K562 (cell line): ENCODE measurements at regions not wholly inside any gene's neighbourhood (a gene's known extent, or its start where the extent isn't known, plus 50 kb on each side); places are given as distances from the start of the nearest gene placed in this dataset.

Experiments used
- ATF7 ChIP-seq: fragments of 450-650 bp; IDR thresholded peaks from 2 replicates; pipeline ENCODE4 v1.7.1; 2014; ENCODE audit warnings: mild to moderate bottlenecking, moderate library complexity
- CREBBP ChIP-seq: IDR thresholded peaks from one replicate; pipeline ENCODE4 v1.6.1; 2012; ENCODE audit warnings: low read depth, mild to moderate bottlenecking, control low read depth, inconsistent platforms, low read length
- EP400 ChIP-seq: fragments of 450-650 bp; IDR thresholded peaks from 2 replicates; pipeline ENCODE4 v1.6.1; 2017; ENCODE audit warnings: antibody characterized with exemption, mild to moderate bottlenecking, moderate library complexity
- HDAC2 ChIP-seq: fragments of 450-650 bp; IDR thresholded peaks from 2 replicates; pipeline ENCODE4 v1.6.1; 2016; ENCODE audit warnings: mild to moderate bottlenecking
- HNRNPH1 ChIP-seq: fragments of 200-400 bp; formaldehyde crosslinking; optimal IDR thresholded peaks from 2 replicates; pipeline ENCODE3; 2017; ENCODE audit warnings: low read depth, mild to moderate bottlenecking, low read length, moderate library complexity
- KLF13 ChIP-seq: fragments of 450-650 bp; IDR thresholded peaks from 2 replicates; pipeline ENCODE4 v1.6.1; 2016; ENCODE audit warnings: missing genetic modification characterization, low read depth, mild to moderate bottlenecking, missing compliant biosample characterization, moderate library complexity, borderline replicate concordance
- MYC ChIP-seq, 2 experiments: fragments of 250-450 bp in 1 of 2; sonication (Bioruptor Pico) in 1 of 2; IDR thresholded peaks; 2 replicates each; pipeline versions ENCODE4 v1.5.1 to v1.6.1; 2012 to 2021; ENCODE audit warnings: low read depth in 2 of 2, borderline replicate concordance in 1 of 2, improper control_type of control experiment in 1 of 2, low read length in 1 of 2, mild to moderate bottlenecking in 1 of 2, moderate library complexity in 1 of 2
- NCOR1 ChIP-seq: fragments of 450-650 bp; IDR thresholded peaks from 2 replicates; pipeline ENCODE4 v1.6.1; 2016; ENCODE audit warnings: mild to moderate bottlenecking, moderate library complexity
- PHF8 ChIP-seq: fragments of 200-600 bp; sonication (generic); IDR thresholded peaks from 2 replicates; pipeline ENCODE4 v1.6.1; 2012; ENCODE audit warnings: mixed run types, mild to moderate bottlenecking, inconsistent platforms, low read length, moderate library complexity, borderline replicate concordance
- PRPF4 ChIP-seq: fragments of 200-400 bp; formaldehyde crosslinking; IDR thresholded peaks from one replicate; pipeline ENCODE4 v1.6.1; 2017; ENCODE audit warnings: low read length, low read depth, mild to moderate bottlenecking; ENCODE audit not compliant: insufficient read depth, poor library complexity, severe bottlenecking
- SMAD3 ChIP-seq: fragments of 450-650 bp; formaldehyde crosslinking; conservative IDR thresholded peaks from 2 replicates; pipeline ENCODE4 v1.4.0; 2020; ENCODE audit warnings: mild to moderate bottlenecking
- SOX6 ChIP-seq: fragments of 450-650 bp; IDR thresholded peaks from 2 replicates; pipeline ENCODE4 v1.6.1; 2014; ENCODE audit warnings: mild to moderate bottlenecking
- ZC3H11A ChIP-seq: IDR thresholded peaks from 2 replicates; pipeline ENCODE4 v1.6.1; 2012; ENCODE audit warnings: low read depth, low read length, improper control_type of control experiment
- ZFP1 ChIP-seq: fragments of 450-650 bp; formaldehyde crosslinking; IDR thresholded peaks from 2 replicates; pipeline ENCODE4 v1.4.0; 2020; ENCODE audit warnings: mild to moderate bottlenecking, mixed read lengths
- ZFP30 ChIP-seq: fragments of 250-450 bp; sonication (Bioruptor Pico); IDR thresholded peaks from 2 replicates; pipeline ENCODE4 v1.8.0; 2022; ENCODE audit warnings: moderate library complexity, mild to moderate bottlenecking, inconsistent platforms, borderline replicate concordance
- ZKSCAN8 ChIP-seq: fragments of 200-800 bp; sonication (Bioruptor generic); IDR thresholded peaks from 2 replicates; pipeline ENCODE4 v1.6.1; 2016; ENCODE audit warnings: missing genetic modification characterization, missing compliant biosample characterization
- ZNF77 ChIP-seq: fragments of 250-450 bp; sonication (Bioruptor Pico); IDR thresholded peaks from 2 replicates; pipeline ENCODE4 v1.5.0; 2020
- TF ChIP-seq, protein P1 (sequence below), 2 experiments: fragments of 450-650 bp in 1 of 2; IDR thresholded peaks; 2 replicates each; pipeline ENCODE4 v1.6.1; 2011 to 2017; ENCODE audit warnings: low read depth in 2 of 2, antibody characterized with exemption in 1 of 2, borderline replicate concordance in 1 of 2, low read length in 1 of 2, mild to moderate bottlenecking in 1 of 2, mixed read lengths in 1 of 2; ENCODE audit not compliant: control insufficient read depth in 1 of 2
- TF ChIP-seq, protein P2 (sequence below): fragments of 250-450 bp; sonication (Bioruptor Pico); IDR thresholded peaks from 2 replicates; pipeline ENCODE4 v1.5.0; 2021
- TF ChIP-seq, protein P3 (sequence below): sonication (generic); formaldehyde crosslinking; IDR thresholded peaks from 2 replicates; pipeline ENCODE4 v1.8.0; 2022; ENCODE audit warnings: mild to moderate bottlenecking, missing genetic modification reagents, borderline replicate concordance
- TF ChIP-seq, protein P4 (sequence below): fragments of 450-650 bp; formaldehyde crosslinking; IDR thresholded peaks from 2 replicates; pipeline ENCODE4 v1.4.0; 2020; ENCODE audit warnings: mild to moderate bottlenecking, moderate library complexity

DNA sequence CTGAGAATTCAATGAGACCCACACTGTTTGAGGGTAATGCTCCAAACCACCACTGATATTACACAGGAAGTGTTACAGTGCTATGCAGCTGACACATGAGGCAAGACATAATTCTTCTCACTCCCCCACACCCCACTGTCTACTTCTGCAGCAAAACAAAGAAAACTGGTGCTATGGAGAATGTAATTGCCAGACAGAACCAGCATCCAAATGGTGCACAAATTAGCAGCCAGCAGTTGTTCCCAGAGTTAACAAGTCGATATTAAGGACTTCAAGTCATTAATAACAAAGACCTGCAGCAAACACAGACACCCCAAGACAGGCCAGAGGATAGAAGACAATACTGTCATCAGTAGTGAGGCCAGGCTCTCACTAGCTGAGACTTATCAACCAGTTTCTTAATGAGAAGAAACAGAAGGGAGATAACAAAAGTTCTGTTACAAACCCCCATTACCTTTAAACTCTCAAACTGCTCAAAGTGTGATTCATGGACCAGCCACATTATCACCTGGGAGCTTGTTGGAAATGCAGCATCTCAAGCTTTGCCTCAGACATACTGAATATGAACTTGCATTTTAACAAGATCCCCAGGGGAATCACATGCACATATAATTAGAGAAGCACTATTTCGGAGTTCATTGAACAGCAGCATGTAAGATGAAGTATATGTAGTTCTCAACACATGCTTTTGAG is 58.7 kb upstream of the FNDC3B start (continued):
- TF ChIP-seq ATF7 (peak; percentile 73; the same call in 1 of the 2 replicates), CREBBP (no peak), PHF8 (no peak), EP400 (peak; percentile 14; the same call in 1 of the 2 replicates), HDAC2 (no peak), PRPF4 (no peak), HNRNPH1 (no peak), NCOR1 (peak; percentile 42; the same call in 1 of the 2 replicates), SMAD3 (CRISPR knock-in tag) (no peak), MYC (IDR thresholded peaks at IDR 0.05; ENCODE audit: low read depth, low read length) (0 out of 2 replicates have a peak, but pooled peaks have one; percentile 13), MYC (CRISPR knock-in tag; IDR thresholded peaks at IDR 0.05; ENCODE audit: borderline replicate concordance, low read depth) (no peak), ZNF77 (CRISPR knock-in tag) (no peak), ZC3H11A (no peak), KLF13 (tag) (no peak), ZFP1 (CRISPR knock-in tag) (no peak), ZFP30 (CRISPR knock-in tag) (no peak), ZKSCAN8 (CRISPR knock-in tag) (0 out of 2 replicates have a peak, but pooled peaks have one; percentile 56), SOX6 (peak; percentile 88)
- TF ChIP-seq, protein P1, sequence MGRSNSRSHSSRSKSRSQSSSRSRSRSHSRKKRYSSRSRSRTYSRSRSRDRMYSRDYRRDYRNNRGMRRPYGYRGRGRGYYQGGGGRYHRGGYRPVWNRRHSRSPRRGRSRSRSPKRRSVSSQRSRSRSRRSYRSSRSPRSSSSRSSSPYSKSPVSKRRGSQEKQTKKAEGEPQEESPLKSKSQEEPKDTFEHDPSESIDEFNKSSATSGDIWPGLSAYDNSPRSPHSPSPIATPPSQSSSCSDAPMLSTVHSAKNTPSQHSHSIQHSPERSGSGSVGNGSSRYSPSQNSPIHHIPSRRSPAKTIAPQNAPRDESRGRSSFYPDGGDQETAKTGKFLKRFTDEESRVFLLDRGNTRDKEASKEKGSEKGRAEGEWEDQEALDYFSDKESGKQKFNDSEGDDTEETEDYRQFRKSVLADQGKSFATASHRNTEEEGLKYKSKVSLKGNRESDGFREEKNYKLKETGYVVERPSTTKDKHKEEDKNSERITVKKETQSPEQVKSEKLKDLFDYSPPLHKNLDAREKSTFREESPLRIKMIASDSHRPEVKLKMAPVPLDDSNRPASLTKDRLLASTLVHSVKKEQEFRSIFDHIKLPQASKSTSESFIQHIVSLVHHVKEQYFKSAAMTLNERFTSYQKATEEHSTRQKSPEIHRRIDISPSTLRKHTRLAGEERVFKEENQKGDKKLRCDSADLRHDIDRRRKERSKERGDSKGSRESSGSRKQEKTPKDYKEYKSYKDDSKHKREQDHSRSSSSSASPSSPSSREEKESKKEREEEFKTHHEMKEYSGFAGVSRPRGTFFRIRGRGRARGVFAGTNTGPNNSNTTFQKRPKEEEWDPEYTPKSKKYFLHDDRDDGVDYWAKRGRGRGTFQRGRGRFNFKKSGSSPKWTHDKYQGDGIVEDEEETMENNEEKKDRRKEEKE (IDR thresholded peaks at IDR 0.05; ENCODE audit: borderline replicate concordance in 1 of 2, control insufficient read depth in 1 of 2, low read depth in 2 of 2, low read length in 1 of 2), result no peak
- TF ChIP-seq, protein P2, sequence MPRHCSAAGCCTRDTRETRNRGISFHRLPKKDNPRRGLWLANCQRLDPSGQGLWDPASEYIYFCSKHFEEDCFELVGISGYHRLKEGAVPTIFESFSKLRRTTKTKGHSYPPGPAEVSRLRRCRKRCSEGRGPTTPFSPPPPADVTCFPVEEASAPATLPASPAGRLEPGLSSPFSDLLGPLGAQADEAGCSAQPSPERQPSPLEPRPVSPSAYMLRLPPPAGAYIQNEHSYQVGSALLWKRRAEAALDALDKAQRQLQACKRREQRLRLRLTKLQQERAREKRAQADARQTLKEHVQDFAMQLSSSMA, result no peak
- TF ChIP-seq, protein P3, sequence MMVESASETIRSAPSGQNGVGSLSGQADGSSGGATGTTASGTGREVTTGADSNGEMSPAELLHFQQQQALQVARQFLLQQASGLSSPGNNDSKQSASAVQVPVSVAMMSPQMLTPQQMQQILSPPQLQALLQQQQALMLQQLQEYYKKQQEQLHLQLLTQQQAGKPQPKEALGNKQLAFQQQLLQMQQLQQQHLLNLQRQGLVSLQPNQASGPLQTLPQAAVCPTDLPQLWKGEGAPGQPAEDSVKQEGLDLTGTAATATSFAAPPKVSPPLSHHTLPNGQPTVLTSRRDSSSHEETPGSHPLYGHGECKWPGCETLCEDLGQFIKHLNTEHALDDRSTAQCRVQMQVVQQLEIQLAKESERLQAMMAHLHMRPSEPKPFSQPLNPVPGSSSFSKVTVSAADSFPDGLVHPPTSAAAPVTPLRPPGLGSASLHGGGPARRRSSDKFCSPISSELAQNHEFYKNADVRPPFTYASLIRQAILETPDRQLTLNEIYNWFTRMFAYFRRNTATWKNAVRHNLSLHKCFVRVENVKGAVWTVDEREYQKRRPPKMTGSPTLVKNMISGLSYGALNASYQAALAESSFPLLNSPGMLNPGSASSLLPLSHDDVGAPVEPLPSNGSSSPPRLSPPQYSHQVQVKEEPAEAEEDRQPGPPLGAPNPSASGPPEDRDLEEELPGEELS, result no peak
- TF ChIP-seq, protein P4, sequence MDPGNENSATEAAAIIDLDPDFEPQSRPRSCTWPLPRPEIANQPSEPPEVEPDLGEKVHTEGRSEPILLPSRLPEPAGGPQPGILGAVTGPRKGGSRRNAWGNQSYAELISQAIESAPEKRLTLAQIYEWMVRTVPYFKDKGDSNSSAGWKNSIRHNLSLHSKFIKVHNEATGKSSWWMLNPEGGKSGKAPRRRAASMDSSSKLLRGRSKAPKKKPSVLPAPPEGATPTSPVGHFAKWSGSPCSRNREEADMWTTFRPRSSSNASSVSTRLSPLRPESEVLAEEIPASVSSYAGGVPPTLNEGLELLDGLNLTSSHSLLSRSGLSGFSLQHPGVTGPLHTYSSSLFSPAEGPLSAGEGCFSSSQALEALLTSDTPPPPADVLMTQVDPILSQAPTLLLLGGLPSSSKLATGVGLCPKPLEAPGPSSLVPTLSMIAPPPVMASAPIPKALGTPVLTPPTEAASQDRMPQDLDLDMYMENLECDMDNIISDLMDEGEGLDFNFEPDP (CRISPR knock-in tag), result no peak
